ENCODE measurements at regions not wholly inside any gene's neighbourhood (a gene's known extent, or its start where the extent isn't known, plus 50 kb on each side); places are given as distances from the start of the nearest gene placed in this dataset.

GRCh38 chr13:37435881-37436280, 162.7 kb downstream of the POSTN start:
- H4K20me1 ChIP-seq (ENCODE audit: insufficient read depth, low read length) = no peaks in the 10 kb centered on the region
- no peaks in the 10 kb centered on the region for H3K4me1 ChIP-seq (ENCODE audit: low read length)
- H3K36me3 ChIP-seq (replicated peaks; ENCODE audit: insufficient read depth, low read length) = no peaks in the 10 kb centered on the region
- H3F3A ChIP-seq (ENCODE audit: insufficient read depth, low read length) = no peaks in the 10 kb centered on the region
- H2AFZ ChIP-seq (ENCODE audit: low read length) = no peak overlapping the region
- H3K9me2 ChIP-seq (replicated peaks; ENCODE audit: insufficient read depth, low read length) = no peaks in the 10 kb centered on the region
- H3K27me3 ChIP-seq (replicated peaks; ENCODE audit: insufficient read depth, low read length) = no peaks in the 10 kb centered on the region
- H3K4me2 ChIP-seq (ENCODE audit: low read depth, low read length) = no peak overlapping the region
- no peak overlapping the region for H3K27ac ChIP-seq (ENCODE audit: low read length)
- no peak overlapping the region for H3K9ac ChIP-seq (ENCODE audit: low read length)
- H3K4me3 ChIP-seq (ENCODE audit: low read length) = no peak overlapping the region
- no peaks in the 10 kb centered on the region for H3K9me3 ChIP-seq (replicated peaks; ENCODE audit: insufficient read depth, low read length)
- TF ChIP-seq EZH2phosphoT487 (IDR thresholded peaks at IDR 0.05; ENCODE audit: low read length) (no peak), CTCF (IDR thresholded peaks at IDR 0.05; ENCODE audit: low read length) (no peak), EZH2 (optimal IDR thresholded peaks at IDR 0.05; ENCODE audit: low read depth, low read length) (no peak)
- DNase-seq = no peak
- H3K79me2 ChIP-seq (ENCODE audit: low read length) = no peaks in the 10 kb centered on the region

DNA sequence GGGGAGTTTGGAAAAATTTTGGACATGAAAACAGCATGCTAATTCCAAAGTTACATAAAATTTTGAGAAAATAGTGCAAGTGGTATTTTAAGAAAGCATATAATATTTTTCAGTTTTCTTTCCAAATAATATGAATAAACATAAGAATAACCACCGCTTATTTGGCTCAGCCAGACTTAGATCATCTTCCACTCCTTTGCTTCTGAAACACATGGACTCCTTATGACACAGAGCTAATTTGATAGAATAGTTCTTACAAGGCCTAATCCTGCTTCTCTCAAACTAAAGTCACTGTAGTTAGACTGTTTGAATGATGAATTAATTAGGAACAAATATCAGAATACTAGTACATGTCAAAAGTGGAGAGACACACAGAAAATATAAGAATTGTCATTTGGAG, 165.5 kb downstream of the POSTN start:
- H2AFZ ChIP-seq (ENCODE audit: low read length) = no peak overlapping the region
- no peaks in the 10 kb centered on the region for H3K9me2 ChIP-seq (replicated peaks; ENCODE audit: insufficient read depth, low read length)
- TF ChIP-seq CTCF (IDR thresholded peaks at IDR 0.05; ENCODE audit: low read length) = no peak
- TF ChIP-seq EZH2phosphoT487 (IDR thresholded peaks at IDR 0.05; ENCODE audit: low read length) = no peak
- no peak for TF ChIP-seq EZH2 (optimal IDR thresholded peaks at IDR 0.05; ENCODE audit: low read depth, low read length)
- H3K27ac ChIP-seq (ENCODE audit: low read length) = no peak overlapping the region
- no peaks in the 10 kb centered on the region for H3F3A ChIP-seq (ENCODE audit: insufficient read depth, low read length)
- DNase-seq = no peak
- no peak overlapping the region for H3K9ac ChIP-seq (ENCODE audit: low read length)
- no peaks in the 10 kb centered on the region for H3K27me3 ChIP-seq (replicated peaks; ENCODE audit: insufficient read depth, low read length)
- H3K4me3 ChIP-seq (ENCODE audit: low read length) = no peak overlapping the region
- H3K4me1 ChIP-seq (ENCODE audit: low read length) = no peaks in the 10 kb centered on the region
- H4K20me1 ChIP-seq (ENCODE audit: insufficient read depth, low read length) = no peaks in the 10 kb centered on the region
- no peak overlapping the region for H3K4me2 ChIP-seq (ENCODE audit: low read depth, low read length)
- no peaks in the 10 kb centered on the region for H3K79me2 ChIP-seq (ENCODE audit: low read length)
- no peaks in the 10 kb centered on the region for H3K9me3 ChIP-seq (replicated peaks; ENCODE audit: insufficient read depth, low read length)
- no peaks in the 10 kb centered on the region for H3K36me3 ChIP-seq (replicated peaks; ENCODE audit: insufficient read depth, low read length)

DNA sequence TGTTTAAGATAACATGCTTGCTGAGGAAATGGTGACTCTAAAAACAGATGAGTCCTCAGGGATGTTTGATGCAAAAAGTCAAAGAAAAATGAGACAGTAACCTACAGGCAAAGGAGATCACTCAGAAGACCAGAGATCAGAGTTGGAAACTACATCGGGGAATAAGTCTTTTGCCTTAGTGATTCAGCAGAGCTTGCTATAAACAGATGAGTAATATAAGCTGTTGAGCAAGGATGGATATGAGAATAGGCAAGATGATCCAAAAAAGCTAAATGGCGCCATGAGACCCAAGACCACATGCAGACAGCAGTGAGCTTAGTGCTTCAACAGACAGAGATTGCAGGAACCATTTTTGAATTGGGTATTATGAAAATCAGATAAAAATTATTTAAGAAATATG, 168.6 kb downstream of the POSTN start:
- H4K20me1 ChIP-seq (ENCODE audit: insufficient read depth, low read length) = no peaks in the 10 kb centered on the region
- no peak for DNase-seq
- H3F3A ChIP-seq (ENCODE audit: insufficient read depth, low read length) = no peaks in the 10 kb centered on the region
- no peak overlapping the region for H3K4me3 ChIP-seq (ENCODE audit: low read length)
- H3K4me1 ChIP-seq (ENCODE audit: low read length) = no peaks in the 10 kb centered on the region
- H3K36me3 ChIP-seq (replicated peaks; ENCODE audit: insufficient read depth, low read length) = no peaks in the 10 kb centered on the region
- H3K9ac ChIP-seq (ENCODE audit: low read length) = no peak overlapping the region
- H3K79me2 ChIP-seq (ENCODE audit: low read length) = no peaks in the 10 kb centered on the region
- no peak overlapping the region for H2AFZ ChIP-seq (ENCODE audit: low read length)
- TF ChIP-seq CTCF (IDR thresholded peaks at IDR 0.05; ENCODE audit: low read length) = no peak
- no peak for TF ChIP-seq EZH2phosphoT487 (IDR thresholded peaks at IDR 0.05; ENCODE audit: low read length)
- TF ChIP-seq EZH2 (optimal IDR thresholded peaks at IDR 0.05; ENCODE audit: low read depth, low read length) = no peak
- H3K9me2 ChIP-seq (replicated peaks; ENCODE audit: insufficient read depth, low read length) = no peaks in the 10 kb centered on the region
- no peak overlapping the region for H3K4me2 ChIP-seq (ENCODE audit: low read depth, low read length)
- H3K9me3 ChIP-seq (replicated peaks; ENCODE audit: insufficient read depth, low read length) = no peaks in the 10 kb centered on the region
- no peaks in the 10 kb centered on the region for H3K27me3 ChIP-seq (replicated peaks; ENCODE audit: insufficient read depth, low read length)
- no peak overlapping the region for H3K27ac ChIP-seq (ENCODE audit: low read length)
